ENCODE measurements at regions not wholly inside any gene's neighbourhood (a gene's known extent, or its start where the extent isn't known, plus 50 kb on each side); places are given as distances from the start of the nearest gene placed in this dataset.

GRCh38 chr3:130619196-130619595 is 102.2 kb downstream of the COL6A6 start:
- TF ChIP-seq CTCF (IDR thresholded peaks at IDR 0.05): no peak
- no peak for TF ChIP-seq POLR2A (IDR thresholded peaks at IDR 0.05)

All from body of pancreas (tissue), 4 donors.